K562 (cell line): ENCODE measurements at regions not wholly inside any gene's neighbourhood (a gene's known extent, or its start where the extent isn't known, plus 50 kb on each side); places are given as distances from the start of the nearest gene placed in this dataset.

ENCODE experiments used
- ARID3A ChIP-seq: IDR thresholded peaks from 2 replicates; pipeline ENCODE4 v1.6.1; 2012; ENCODE audit warnings: low read depth, low read length, improper control_type of control experiment, borderline replicate concordance
- CBFA2T3 ChIP-seq: fragments of 450-650 bp; IDR thresholded peaks from 2 replicates; pipeline ENCODE4 v1.6.1; 2017
- CLOCK ChIP-seq: fragments of 250-450 bp; sonication (Bioruptor Pico); IDR thresholded peaks from 2 replicates; pipeline ENCODE4 v1.4.0; 2020; ENCODE audit warnings: mild to moderate bottlenecking, moderate library complexity, borderline replicate concordance
- EP300 ChIP-seq: IDR thresholded peaks from 2 replicates; pipeline ENCODE4 v1.6.1; 2012; ENCODE audit warnings: low read length, improper control_type of control experiment
- FIP1L1 ChIP-seq: fragments of 200-400 bp; formaldehyde crosslinking; IDR thresholded peaks from 2 replicates; pipeline ENCODE4 v1.6.1; 2018; ENCODE audit warnings: mild to moderate bottlenecking, low read depth, low read length; ENCODE audit not compliant: poor library complexity, severe bottlenecking
- HOMEZ ChIP-seq: fragments of 250-450 bp; sonication (Bioruptor Pico); IDR thresholded peaks from 2 replicates; pipeline ENCODE4 v1.4.0; 2020; ENCODE audit warnings: mild to moderate bottlenecking, moderate library complexity
- KLF13 ChIP-seq: fragments of 450-650 bp; IDR thresholded peaks from 2 replicates; pipeline ENCODE4 v1.6.1; 2016; ENCODE audit warnings: missing genetic modification characterization, low read depth, mild to moderate bottlenecking, missing compliant biosample characterization, moderate library complexity, borderline replicate concordance
- MITF ChIP-seq: IDR thresholded peaks from 2 replicates; pipeline ENCODE4 v1.6.1; 2014; ENCODE audit warnings: antibody characterized with exemption
- NCOA1 ChIP-seq: fragments of 450-650 bp; IDR thresholded peaks from 2 replicates; pipeline ENCODE4 v1.6.1; 2016; ENCODE audit warnings: low read depth
- NRF1 ChIP-seq, 2 experiments: fragments of 450-650 bp; IDR thresholded peaks in 1 of 2; conservative IDR thresholded peaks in 1 of 2; 2 replicates each; pipeline ENCODE4 v1.6.1; 2014; ENCODE audit warnings: mild to moderate bottlenecking in 2 of 2
- PRDM10 ChIP-seq: fragments of 450-650 bp; IDR thresholded peaks from 2 replicates; pipeline ENCODE4 v1.6.1; 2018; ENCODE audit not compliant: partially characterized antibody
- RBBP5 ChIP-seq: fragments of 200-600 bp; sonication (generic); IDR thresholded peaks from 2 replicates; pipeline ENCODE4 v1.6.1; 2012; ENCODE audit warnings: borderline replicate concordance, mild to moderate bottlenecking, low read length, control low read depth, inconsistent platforms; ENCODE audit not compliant: insufficient read depth, poor library complexity, severe bottlenecking
- WHSC1 ChIP-seq: IDR thresholded peaks from one replicate; pipeline ENCODE4 v1.6.1; 2012; ENCODE audit warnings: low read length, control low read depth, inconsistent platforms
- ZNF134 ChIP-seq: fragments of 250-450 bp; sonication (Bioruptor Pico); conservative IDR thresholded peaks from 2 replicates; pipeline ENCODE4 v1.4.0; 2020
- ZNF274 ChIP-seq: IDR thresholded peaks from 2 replicates; pipeline ENCODE4 v1.6.1; 2011; ENCODE audit warnings: low read depth, mild to moderate bottlenecking, low read length, moderate library complexity, borderline replicate concordance

GRCh38 chr16:85354686-85355514, 242.6 kb upstream of the CIBAR2 start (continued):
- TF ChIP-seq CLOCK (CRISPR knock-in tag) (0 out of 2 replicates have a peak, but pooled peaks have one; percentile 8), FIP1L1 (no peak), EP300 (peak; percentile 72; the same call in 1 of the 2 replicates), KLF13 (tag) (peak; percentile 83), ARID3A (no peak), PRDM10 (peak; percentile 93), HOMEZ (CRISPR knock-in tag) (no peak), WHSC1 (no peak), MITF (no peak), NRF1 (conservative IDR thresholded peaks at IDR 0.05 in 1 of 2, IDR thresholded peaks at IDR 0.05 in 1 of 2) (peak; percentile 52 to 53), CBFA2T3 (peak; percentile 68), ZNF274 (no peak), NCOA1 (peak; percentile 50; the same call in 1 of the 2 replicates), RBBP5 (peak; percentile 79), ZNF134 (CRISPR knock-in tag) (no peak)
